Osteoblast (primary cell): ENCODE measurements at regions not wholly inside any gene's neighbourhood (a gene's known extent, or its start where the extent isn't known, plus 50 kb on each side); places are given as distances from the start of the nearest gene placed in this dataset.
A peak's percentile ranks its signal among the peaks of the same experiment; 100 is the strongest.

Experiments
- DNase-seq: peaks from one replicate; pipeline ENCODE4 v3.0.0; 2011; ENCODE audit warnings: low spot score, mixed read lengths; ENCODE audit not compliant: insufficient read length; ENCODE audit errors: missing footprints
- H2AFZ ChIP-seq: 2 replicates; pipeline ENCODE4 v1.6.0; 2011; ENCODE audit warnings: mild to moderate bottlenecking, low read length
- H3K27ac ChIP-seq: 2 replicates; pipeline ENCODE4 v1.5.1; 2011; ENCODE audit warnings: mild to moderate bottlenecking, low read depth, low read length, moderate library complexity
- H3K27me3 ChIP-seq: 2 replicates; pipeline ENCODE4 v1.6.0; 2012; ENCODE audit warnings: mild to moderate bottlenecking, control low read depth, inconsistent platforms, low read length, moderate library complexity; ENCODE audit not compliant: insufficient read depth
- H3K36me3 ChIP-seq: 2 replicates; pipeline ENCODE4 v1.5.1; 2011; ENCODE audit warnings: mild to moderate bottlenecking, low read length, control low read depth, moderate library complexity; ENCODE audit not compliant: insufficient read depth
- H3K4me1 ChIP-seq: 2 replicates; pipeline ENCODE4 v1.5.1; 2011; ENCODE audit warnings: mild to moderate bottlenecking, low read length, control low read depth, moderate library complexity; ENCODE audit not compliant: insufficient read depth
- H3K4me2 ChIP-seq: 2 replicates; pipeline ENCODE4 v1.6.0; 2011; ENCODE audit warnings: mild to moderate bottlenecking, low read length; ENCODE audit not compliant: insufficient read depth
- H3K4me3 ChIP-seq: fragments of 200-600 bp; sonication (generic); 3 replicates; pipeline ENCODE4 v1.5.1; 2012; ENCODE audit warnings: mild to moderate bottlenecking, low read length, inconsistent platforms; ENCODE audit not compliant: insufficient read depth
- H3K79me2 ChIP-seq: 2 replicates; pipeline ENCODE4 v1.6.0; 2012; ENCODE audit warnings: mild to moderate bottlenecking, low read length, control low read depth, inconsistent platforms; ENCODE audit not compliant: insufficient read depth
- H3K9me3 ChIP-seq: 2 replicates; pipeline ENCODE4 v1.5.1; 2011; ENCODE audit warnings: low read depth, low read length, control low read depth
- H4K20me1 ChIP-seq: 2 replicates; pipeline ENCODE4 v1.6.0; 2012; ENCODE audit warnings: mild to moderate bottlenecking, low read length, control low read depth; ENCODE audit not compliant: insufficient read depth
- CTCF ChIP-seq: IDR thresholded peaks from 2 replicates; pipeline ENCODE4 v1.5.1; 2011; ENCODE audit warnings: mild to moderate bottlenecking, low read depth, low read length, moderate library complexity; ENCODE audit errors: extremely low read depth

GRCh38 chr4:38560340-38560739 lies 103.7 kb upstream of the KLF3 start:
- no peak overlapping the region for H2AFZ ChIP-seq
- H3K4me3 ChIP-seq = no peak overlapping the region
- no peaks in the 10 kb centered on the region for H3K9me3 ChIP-seq
- H3K27ac ChIP-seq = no peak overlapping the region
- H3K4me2 ChIP-seq = no peak overlapping the region
- H3K4me1 ChIP-seq = peaks cover 5% of the 10 kb centered on the region
- H3K27me3 ChIP-seq = peaks cover 2% of the 10 kb centered on the region
- no peaks in the 10 kb centered on the region for H4K20me1 ChIP-seq
- no peak for DNase-seq
- TF ChIP-seq CTCF = no peak
- no peaks in the 10 kb centered on the region for H3K36me3 ChIP-seq
- no peaks in the 10 kb centered on the region for H3K79me2 ChIP-seq

- H3K4me2 ChIP-seq = no peak overlapping the region
- H3K9me3 ChIP-seq = no peaks in the 10 kb centered on the region
- H3K79me2 ChIP-seq = no peaks in the 10 kb centered on the region
- TF ChIP-seq CTCF = no peak
- H3K27me3 ChIP-seq = peaks cover 2% of the 10 kb centered on the region
- H2AFZ ChIP-seq = no peak overlapping the region
- H3K4me3 ChIP-seq = no peak overlapping the region
- H3K27ac ChIP-seq = no peak overlapping the region
- no peaks in the 10 kb centered on the region for H4K20me1 ChIP-seq
- no peak for DNase-seq
- H3K4me1 ChIP-seq = peaks cover 11% of the 10 kb centered on the region
- no peaks in the 10 kb centered on the region for H3K36me3 ChIP-seq
Observed at GRCh38 chr4:38560768-38561558, 103.0 kb upstream of the KLF3 start.

GRCh38 chr4:38562751-38563198 lies 101.2 kb upstream of the KLF3 start:
- Histone ChIP-seq H4K20me1 (no peaks in the 10 kb centered on the region), H3K4me2 (no peak overlapping the region), H3K36me3 (no peaks in the 10 kb centered on the region), H3K79me2 (no peaks in the 10 kb centered on the region), H3K4me1 (peaks cover 14% of the 10 kb centered on the region), H3K4me3 (no peak overlapping the region), H3K9me3 (no peaks in the 10 kb centered on the region), H3K27ac (no peak overlapping the region), H2AFZ (peak overlapping the region; percentile 42), H3K27me3 (peaks cover 2% of the 10 kb centered on the region)
- no peak for DNase-seq
- no peak for TF ChIP-seq CTCF

- H4K20me1 ChIP-seq = no peaks in the 10 kb centered on the region
- H3K36me3 ChIP-seq = no peaks in the 10 kb centered on the region
- H3K27ac ChIP-seq = no peak overlapping the region
- no peak overlapping the region for H3K4me2 ChIP-seq
- DNase-seq = no peak
- no peak overlapping the region for H3K4me3 ChIP-seq
- H3K79me2 ChIP-seq = no peaks in the 10 kb centered on the region
- TF ChIP-seq CTCF = no peak
- H2AFZ ChIP-seq = peak overlapping the region; percentile 56
- H3K27me3 ChIP-seq = peaks cover 2% of the 10 kb centered on the region
- H3K9me3 ChIP-seq = no peaks in the 10 kb centered on the region
- peaks cover 14% of the 10 kb centered on the region for H3K4me1 ChIP-seq
Observed at GRCh38 chr4:38563707-38564495, 100.1 kb upstream of the KLF3 start.
